Tibial artery (tissue), 4 donors: ENCODE measurements at regions not wholly inside any gene's neighbourhood (a gene's known extent, or its start where the extent isn't known, plus 50 kb on each side); places are given as distances from the start of the nearest gene placed in this dataset.

Experiments
- DNase-seq, 2 donors: peaks; one replicate each; pipeline ENCODE4 v3.0.0-alpha.2; 2019
- H3K27ac ChIP-seq, 2 donors: fragments of 200-600 bp; sonication (generic) in 1 of 2; 1 replicate in 1 of 2; 2 replicates in 1 of 2; pipeline ENCODE4 v1.5.1; 2018 to 2019; ENCODE audit warnings: mild to moderate bottlenecking in 1 of 2
- H3K27me3 ChIP-seq, 2 donors: fragments of 200-600 bp; sonication (generic) in 1 of 2; one replicate each; pipeline versions ENCODE4 v1.5.1 to v1.6.0; 2016 to 2019
- H3K36me3 ChIP-seq, 3 donors: fragments of 200-600 bp; sonication (generic) in 2 of 3; one replicate each; pipeline ENCODE4 v1.5.1; 2016 to 2019; ENCODE audit warnings: mild to moderate bottlenecking in 2 of 3
- H3K4me1 ChIP-seq, 4 donors: fragments of 200-600 bp; sonication (generic) in 2 of 4; 1 replicate in 3 of 4; 2 replicates in 1 of 4; pipeline ENCODE4 v1.5.1; 2016 to 2019
- H3K4me3 ChIP-seq, 2 donors: fragments of 200-600 bp; sonication (generic) in 1 of 2; 1 replicate in 1 of 2; 2 replicates in 1 of 2; pipeline ENCODE4 v1.5.1; 2018 to 2019; ENCODE audit warnings: mild to moderate bottlenecking in 2 of 2
- H3K9me3 ChIP-seq, 3 donors: fragments of 200-600 bp; sonication (generic) in 1 of 3; one replicate each; pipeline ENCODE4 v1.5.1; 2016 to 2019
- CTCF ChIP-seq, 2 experiments: fragments of 200-600 bp in 1 of 2; fragments of 450-650 bp in 1 of 2; IDR thresholded peaks; one replicate each; pipeline ENCODE4 v1.5.1; 2017 to 2019; ENCODE audit warnings: antibody characterized with exemption in 2 of 2, mild to moderate bottlenecking in 1 of 2, moderate library complexity in 1 of 2
- intact Hi-C: fragments of 100-400 bp; cut with DNase I; formaldehyde crosslinking; loops from one replicate; pipeline ENCODE4 v1.15.0; 2023; ENCODE audit warnings: low total_unique reads

- H3K27me3 ChIP-seq = no peaks in the 10 kb centered on the region
- no peaks in the 10 kb centered on the region for H3K4me1 ChIP-seq
- TF ChIP-seq CTCF (IDR thresholded peaks at IDR 0.05) = peak; percentile 41 to 42
- H3K4me3 ChIP-seq = no peak overlapping the region
- no peaks in the 10 kb centered on the region for H3K9me3 ChIP-seq
- intact Hi-C loops = no loop called here
- no peak overlapping the region for H3K27ac ChIP-seq
- DNase-seq = no peak
- H3K36me3 ChIP-seq = no peaks in the 10 kb centered on the region
Observed at GRCh38 chr7:95718577-95719410, 53.6 kb upstream of the DYNC1I1 start.

GRCh38 chr7:95716357-95717122 lies 55.8 kb upstream of the DYNC1I1 start:
- Histone ChIP-seq H3K27me3 (no peaks in the 10 kb centered on the region), H3K4me3 (no peak overlapping the region), H3K9me3 (no peaks in the 10 kb centered on the region), H3K36me3 (no peaks in the 10 kb centered on the region), H3K27ac (no peak overlapping the region), H3K4me1 (no peaks in the 10 kb centered on the region)
- intact Hi-C loops = no loop called here
- TF ChIP-seq CTCF (IDR thresholded peaks at IDR 0.05) = no peak
- no peak for DNase-seq

- H3K4me3 ChIP-seq = no peak overlapping the region
- no peaks in the 10 kb centered on the region for H3K36me3 ChIP-seq
- peaks cover 0 to 2% (median 0%) of the 10 kb centered on the region in 4 donors for H3K4me1 ChIP-seq
- TF ChIP-seq CTCF (IDR thresholded peaks at IDR 0.05) = no peak
- DNase-seq = no peak
- no peak overlapping the region for H3K27ac ChIP-seq
- no peaks in the 10 kb centered on the region for H3K27me3 ChIP-seq
- H3K9me3 ChIP-seq = no peaks in the 10 kb centered on the region
- intact Hi-C loops = no loop called here
Observed at GRCh38 chr7:95715274-95715673, 57.1 kb upstream of the DYNC1I1 start.

GRCh38 chr7:95710711-95711110 lies 61.6 kb upstream of the DYNC1I1 start:
- H3K4me1 ChIP-seq = peaks cover 0 to 2% (median 0%) of the 10 kb centered on the region in 4 donors
- H3K4me3 ChIP-seq = no peak overlapping the region
- H3K27me3 ChIP-seq = peaks cover 0 to 9% of the 10 kb centered on the region in 2 donors
- intact Hi-C loops = no loop called here
- no peak for DNase-seq
- H3K27ac ChIP-seq = no peak overlapping the region
- no peaks in the 10 kb centered on the region for H3K36me3 ChIP-seq
- TF ChIP-seq CTCF (IDR thresholded peaks at IDR 0.05) = no peak
- H3K9me3 ChIP-seq = no peaks in the 10 kb centered on the region

GRCh38 chr7:95700917-95701316 lies 71.4 kb upstream of the DYNC1I1 start:
- Histone ChIP-seq H3K27ac (no peak overlapping the region), H3K36me3 (no peaks in the 10 kb centered on the region), H3K4me1 (no peaks in the 10 kb centered on the region), H3K27me3 (peaks cover 0 to 7% of the 10 kb centered on the region in 2 donors), H3K4me3 (no peak overlapping the region), H3K9me3 (no peaks in the 10 kb centered on the region)
- DNase-seq = no peak
- intact Hi-C loops = no loop called here
- TF ChIP-seq CTCF (IDR thresholded peaks at IDR 0.05) = no peak
